Neural crest cell (in vitro differentiated cells): ENCODE measurements at regions not wholly inside any gene's neighbourhood (a gene's known extent, or its start where the extent isn't known, plus 50 kb on each side); places are given as distances from the start of the nearest gene placed in this dataset.

Source experiments
- DNase-seq: peaks from one replicate; pipeline ENCODE4 v3.0.0; 2021; ENCODE audit warnings: low read depth, mixed read lengths, low spot score
- H3K27ac Mint-ChIP-seq: one replicate; pipeline ENCODE4 v1.8.0; 2021; ENCODE audit warnings: mild to moderate bottlenecking, mixed read lengths; ENCODE audit not compliant: unreplicated experiment
- H3K27me3 Mint-ChIP-seq: 2 replicates; pipeline ENCODE4 v1.8.0; 2021; ENCODE audit warnings: low read depth, mild to moderate bottlenecking, mixed read lengths
- H3K36me3 Mint-ChIP-seq: 2 replicates; pipeline ENCODE4 v1.8.0; 2021; ENCODE audit warnings: low read depth, mild to moderate bottlenecking, mixed read lengths
- H3K4me1 Mint-ChIP-seq: 2 replicates; pipeline ENCODE4 v1.8.0; 2021; ENCODE audit warnings: mixed read lengths
- H3K4me3 Mint-ChIP-seq: one replicate; pipeline ENCODE4 v1.8.0; 2021; ENCODE audit warnings: mild to moderate bottlenecking, mixed read lengths
- H3K9me3 Mint-ChIP-seq: 2 replicates; pipeline ENCODE4 v1.8.0; 2021; ENCODE audit warnings: mixed read lengths
- CTCF ChIP-seq: fragments of 200-600 bp; sonication (generic); conservative IDR thresholded peaks from 2 replicates; pipeline ENCODE4 v1.5.0; 2021; ENCODE audit warnings: antibody characterized with exemption, mild to moderate bottlenecking

- no peak for TF ChIP-seq CTCF
- Mint-ChIP-seq H3K9me3 (peaks cover 17% of the 10 kb centered on the region), H3K27ac (no peak overlapping the region), H3K4me3 (no peak overlapping the region), H3K4me1 (no peaks in the 10 kb centered on the region), H3K36me3 (peaks cover 3% of the 10 kb centered on the region), H3K27me3 (no peaks in the 10 kb centered on the region)
- DNase-seq: no peak
Measured at GRCh38 chr5:28415791-28416443, 1377.5 kb upstream of the CDH9 start.

GRCh38 chr5:28414619-28415018 lies 1376.2 kb upstream of the CDH9 start:
- no peak for DNase-seq
- Mint-ChIP-seq H3K4me1 (no peaks in the 10 kb centered on the region), H3K9me3 (peaks cover 17% of the 10 kb centered on the region), H3K27me3 (no peaks in the 10 kb centered on the region), H3K36me3 (peaks cover 3% of the 10 kb centered on the region), H3K4me3 (no peak overlapping the region), H3K27ac (no peak overlapping the region)
- TF ChIP-seq CTCF: no peak

- Mint-ChIP-seq H3K9me3 (peaks cover 9% of the 10 kb centered on the region), H3K36me3 (peaks cover 5% of the 10 kb centered on the region), H3K4me1 (peaks cover 25% of the 10 kb centered on the region)
Measured at GRCh38 chr5:28408651-28409050, 1370.3 kb upstream of the CDH9 start.

GRCh38 chr5:28408186-28408585 lies 1369.8 kb upstream of the CDH9 start:
- peaks cover 29% of the 10 kb centered on the region for H3K4me1 Mint-ChIP-seq
- DNase-seq: no peak
- no peak overlapping the region for H3K27ac Mint-ChIP-seq
- H3K27me3 Mint-ChIP-seq: no peaks in the 10 kb centered on the region
- peaks cover 5% of the 10 kb centered on the region for H3K36me3 Mint-ChIP-seq
- no peak overlapping the region for H3K4me3 Mint-ChIP-seq
- H3K9me3 Mint-ChIP-seq: peaks cover 9% of the 10 kb centered on the region
- TF ChIP-seq CTCF: no peak

More at GRCh38 chr5:28408651-28409050, 1370.3 kb upstream of the CDH9 start:
- Mint-ChIP-seq H3K27me3 (no peaks in the 10 kb centered on the region), H3K4me3 (no peak overlapping the region), H3K27ac (peak overlapping the region; percentile 36)
- no peak for DNase-seq
- TF ChIP-seq CTCF: no peak

- no peak for TF ChIP-seq CTCF
- Mint-ChIP-seq H3K4me1 (peaks cover 56% of the 10 kb centered on the region), H3K9me3 (peaks cover 3% of the 10 kb centered on the region), H3K27me3 (no peaks in the 10 kb centered on the region), H3K36me3 (peaks cover 5% of the 10 kb centered on the region), H3K27ac (no peak overlapping the region), H3K4me3 (no peak overlapping the region)
- no peak for DNase-seq
Measured at GRCh38 chr5:28404363-28405071, 1366.1 kb upstream of the CDH9 start.
